Germinal center (tissue), 1 donor: ENCODE measurements at regions not wholly inside any gene's neighbourhood (a gene's known extent, or its start where the extent isn't known, plus 50 kb on each side); places are given as distances from the start of the nearest gene placed in this dataset.
"Not testable (repeated sequence)": the region's sequence is repeated elsewhere in the genome, so short reads cannot be mapped to it uniquely, and the experiment has no call there.

Source experiments
- DNase-seq: peaks from one replicate; pipeline ENCODE4 v3.0.0; 2012; ENCODE audit warnings: mixed read lengths, low spot score

GRCh38 chr3:31184261-31185061 is 290.0 kb upstream of the GADL1 start:
- no peak for DNase-seq

GRCh38 chr3:31185062-31185357 is 290.5 kb upstream of the GADL1 start:
- no peak for DNase-seq

GRCh38 chr3:31186041-31186440 is 291.6 kb upstream of the GADL1 start:
- no peak for DNase-seq

- no peak for DNase-seq
Observed at GRCh38 chr3:31187380-31187779, 292.9 kb upstream of the GADL1 start.

DNA sequence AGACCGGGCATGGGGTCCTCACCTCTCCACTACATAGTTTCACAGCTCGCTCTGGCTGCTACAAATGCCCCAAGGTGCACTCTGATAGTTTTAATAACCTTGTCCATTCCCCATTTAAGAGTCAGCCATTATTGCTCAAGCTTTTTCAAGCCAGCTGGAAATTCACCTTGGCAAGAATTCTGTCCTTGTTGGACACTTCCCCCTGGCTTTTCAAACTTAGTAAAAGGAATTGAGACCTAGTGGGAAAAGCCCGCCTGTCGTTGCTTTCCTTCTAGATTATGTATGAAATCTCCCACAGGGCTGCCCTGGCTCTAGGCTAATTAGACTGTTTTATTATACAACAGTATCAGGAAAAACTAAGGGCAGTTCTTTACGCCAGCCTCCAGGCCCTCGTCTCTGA is 293.7 kb upstream of the GADL1 start:
- DNase-seq, result no peak

DNA sequence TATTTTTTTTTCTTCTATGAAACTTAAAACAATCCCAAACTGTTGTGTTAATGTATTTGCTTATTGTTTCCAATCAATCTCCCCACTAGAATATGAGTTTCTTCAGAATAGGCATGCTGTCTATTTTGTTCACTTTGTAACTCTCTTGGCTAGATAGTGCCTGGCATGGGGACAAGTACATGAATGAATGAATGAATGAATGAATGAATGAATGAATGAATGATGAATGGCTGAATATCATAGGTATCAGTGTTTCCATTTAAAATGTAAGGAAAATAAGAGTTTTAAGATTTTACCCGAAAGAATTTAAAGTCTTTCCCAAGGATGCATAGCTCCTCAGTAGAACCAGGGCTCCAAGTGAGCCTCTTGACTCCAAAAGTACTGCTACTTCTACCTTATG is 294.9 kb upstream of the GADL1 start:
- no peak for DNase-seq

DNA sequence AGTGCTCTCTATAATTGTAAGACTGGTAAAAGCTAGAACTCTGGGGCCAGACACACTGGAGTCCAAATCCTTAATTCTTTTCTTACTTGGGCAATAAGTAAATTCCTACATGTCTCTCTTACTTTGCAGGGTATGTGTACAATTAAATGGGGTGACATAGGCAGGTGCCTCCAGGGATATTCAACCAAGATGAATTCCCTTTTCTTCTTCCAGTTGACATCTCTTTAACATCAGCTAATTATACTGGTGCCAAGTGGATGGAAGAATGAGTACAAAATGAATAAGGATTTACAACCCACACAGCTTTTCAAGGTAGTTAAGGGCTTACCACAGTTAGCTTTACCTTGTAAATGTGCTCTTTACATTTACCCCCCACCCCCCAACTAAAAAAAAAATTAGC is 295.5 kb upstream of the GADL1 start:
- DNase-seq, result no peak

DNA sequence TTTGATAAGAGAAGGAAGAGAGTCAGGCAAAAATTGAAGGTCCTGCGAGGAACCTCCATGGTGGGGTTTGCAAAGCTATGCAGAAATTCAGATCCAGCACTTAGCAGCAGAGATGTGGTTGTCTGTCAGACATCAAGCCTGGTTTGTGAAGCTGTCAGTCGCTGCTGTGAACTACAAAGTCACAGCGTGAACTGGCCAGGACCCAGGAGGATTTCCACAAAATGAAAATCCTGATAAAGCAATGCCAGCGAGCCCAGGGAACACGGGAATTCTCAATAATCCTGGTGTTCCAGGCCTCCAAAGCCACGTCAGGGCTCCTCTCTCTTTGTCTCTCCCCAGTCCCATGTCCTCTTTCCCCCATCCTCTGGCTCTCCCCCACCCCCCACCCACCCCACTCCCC is 296.9 kb upstream of the GADL1 start:
- no peak for DNase-seq

- DNase-seq, result no peak
Observed at GRCh38 chr3:31193429-31193828, 299.0 kb upstream of the GADL1 start.

GRCh38 chr3:31193871-31194270 is 299.4 kb upstream of the GADL1 start:
- no peak for DNase-seq

GRCh38 chr3:31196261-31196660 is 301.8 kb upstream of the GADL1 start:
- no peak for DNase-seq

- DNase-seq, result no peak
Observed at GRCh38 chr3:31196881-31197364, 302.5 kb upstream of the GADL1 start.

DNA sequence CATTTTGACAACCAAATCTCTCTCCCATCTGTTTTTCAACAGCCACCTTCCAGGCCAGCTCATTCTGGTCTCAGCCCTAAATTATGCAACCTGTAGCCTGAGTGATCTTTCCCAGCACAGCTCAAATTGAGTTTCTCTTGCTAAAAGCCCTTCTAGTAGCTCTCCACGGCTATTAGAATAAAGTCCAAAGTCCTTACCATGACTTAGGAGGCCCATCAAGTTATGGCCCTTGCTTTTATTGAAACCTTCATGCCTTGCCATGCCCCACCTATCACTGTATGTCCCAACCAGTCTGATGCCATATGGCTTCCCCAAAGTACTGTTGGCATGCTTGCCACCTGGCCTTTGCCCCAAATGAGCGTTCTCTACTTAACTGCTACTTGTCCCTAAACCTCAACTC is 303.5 kb upstream of the GADL1 start:
- DNase-seq, result no peak

DNA sequence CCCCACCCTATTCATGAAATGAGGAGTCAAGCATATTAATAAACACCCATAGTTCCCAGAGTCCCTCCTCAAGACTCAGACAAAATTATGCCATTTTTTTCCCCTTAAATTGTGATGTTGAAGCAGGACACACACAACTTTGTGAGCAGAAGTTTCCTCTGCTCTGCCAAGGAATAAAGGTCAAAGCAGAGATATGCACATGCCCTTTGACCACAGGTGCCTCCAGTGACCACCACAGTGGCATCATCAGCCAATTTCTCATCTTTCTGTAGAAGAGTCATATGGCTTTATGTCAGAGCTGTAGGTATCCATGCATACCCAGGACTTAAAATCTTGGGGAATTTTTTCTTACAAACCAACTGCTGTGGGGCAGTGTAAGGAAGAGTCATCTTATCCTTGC is 304.4 kb upstream of the GADL1 start:
- no peak for DNase-seq

GRCh38 chr3:31203960-31204795 is 309.7 kb upstream of the GADL1 start:
- no peak for DNase-seq

DNA sequence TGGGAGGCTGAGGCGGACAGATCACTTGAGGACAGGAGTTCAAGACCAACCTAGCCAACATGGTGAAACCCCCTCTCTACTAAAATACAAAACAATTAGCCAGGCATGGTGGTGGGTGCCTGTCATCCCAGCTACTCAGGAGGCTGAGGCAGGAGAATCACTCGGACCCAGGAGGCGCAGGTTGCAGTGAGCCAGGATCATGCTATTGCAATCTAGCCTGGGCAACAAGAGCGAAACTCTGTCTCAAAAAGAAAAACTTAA is 310.3 kb upstream of the GADL1 start:
- not testable (repeated sequence) for DNase-seq

DNA sequence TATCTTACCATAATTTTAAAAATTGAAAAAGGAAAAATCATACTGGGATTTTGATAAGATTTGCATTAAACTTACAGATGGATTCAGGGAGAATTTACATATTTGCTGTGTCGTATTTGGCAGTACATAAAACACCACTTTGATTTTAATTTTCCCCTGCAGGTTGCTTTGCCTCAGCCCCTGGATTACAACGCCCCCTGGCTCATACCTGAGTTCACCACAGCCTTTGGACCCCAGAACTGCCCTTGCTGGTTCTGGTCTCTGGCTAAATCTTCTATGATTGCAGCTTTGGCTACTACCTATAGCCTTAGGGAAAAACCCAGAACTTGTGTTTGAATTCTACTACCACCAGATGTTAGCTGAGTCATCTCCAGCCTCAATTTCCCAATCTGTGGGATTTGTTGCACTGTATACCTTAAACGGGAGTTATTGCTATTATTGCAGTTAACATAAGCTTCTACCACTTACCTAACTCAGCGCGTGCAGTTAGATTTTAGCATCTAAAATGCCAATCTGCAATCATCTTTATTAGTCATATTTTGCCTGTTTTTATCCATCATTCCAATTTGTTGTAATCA is 315.7 kb upstream of the GADL1 start:
- DNase-seq, result no peak

DNA sequence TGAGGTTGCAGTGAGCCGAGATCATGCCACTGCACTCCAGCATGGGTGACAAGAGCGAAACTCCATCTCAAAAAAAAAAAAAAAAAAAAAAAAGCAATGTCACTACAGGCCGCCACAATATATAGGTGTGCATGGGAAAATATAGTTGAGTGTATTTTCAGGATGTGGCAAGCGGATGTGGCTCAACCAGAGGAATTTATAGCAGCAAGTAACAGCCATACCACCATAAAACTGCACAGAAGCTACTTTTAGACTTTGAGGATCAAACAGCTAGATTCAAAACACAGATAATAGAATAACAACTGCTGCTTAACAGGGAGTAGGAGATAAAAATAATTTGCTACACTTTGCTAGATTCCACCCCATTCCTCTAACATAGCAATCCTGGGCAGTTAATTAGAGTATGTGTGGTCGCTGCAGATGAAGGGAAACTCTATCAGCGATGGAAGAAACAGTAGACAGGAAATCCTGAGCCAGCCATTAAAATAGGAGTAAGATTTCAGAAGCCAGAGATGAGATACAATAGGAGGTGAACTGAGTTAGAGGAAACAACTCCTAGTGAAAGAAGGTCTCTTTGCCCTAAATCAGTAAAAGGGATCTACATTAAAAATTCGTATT is 318.7 kb upstream of the STT3B start:
- DNase-seq, result no peak

DNA sequence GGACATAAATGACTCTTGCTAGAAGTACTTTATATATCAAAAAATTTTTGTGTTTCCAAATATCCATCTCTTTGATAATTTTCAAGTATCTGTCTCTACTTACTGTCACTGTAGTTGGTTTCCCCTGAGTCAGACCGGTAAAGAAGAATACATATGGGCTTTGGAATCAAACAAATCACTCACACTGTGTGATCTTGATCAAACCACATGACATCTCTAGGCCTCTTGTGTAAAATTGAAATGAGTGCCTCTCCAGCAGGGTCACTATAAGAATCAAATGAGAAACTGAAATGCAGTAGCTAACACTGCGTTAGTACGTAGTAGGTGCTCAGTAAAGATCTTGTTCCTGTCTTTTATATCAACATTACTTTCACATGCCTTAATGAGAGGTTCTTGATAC is 314.6 kb upstream of the STT3B start:
- DNase-seq, result no peak

- no peak for DNase-seq
Observed at GRCh38 chr3:31219131-31219843, 313.4 kb upstream of the STT3B start.

DNA sequence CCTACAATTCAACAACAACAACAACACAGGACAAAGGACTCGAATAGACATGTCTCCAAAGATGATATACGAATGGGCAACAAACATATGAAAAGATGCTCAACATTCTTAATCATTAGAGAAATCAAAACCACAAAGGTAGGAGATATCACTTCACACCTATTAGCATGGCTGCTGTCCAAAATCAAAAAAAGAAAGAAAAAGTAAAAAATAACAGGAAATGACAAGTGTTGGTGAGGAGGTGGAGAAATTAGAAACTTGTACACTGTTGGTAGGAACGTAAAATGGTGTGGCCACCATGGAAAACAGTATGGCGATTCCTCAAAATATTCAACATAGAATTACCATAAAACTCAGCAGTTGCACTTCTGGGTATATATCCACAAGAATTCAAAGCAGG is 312.3 kb upstream of the STT3B start:
- no peak for DNase-seq

DNA sequence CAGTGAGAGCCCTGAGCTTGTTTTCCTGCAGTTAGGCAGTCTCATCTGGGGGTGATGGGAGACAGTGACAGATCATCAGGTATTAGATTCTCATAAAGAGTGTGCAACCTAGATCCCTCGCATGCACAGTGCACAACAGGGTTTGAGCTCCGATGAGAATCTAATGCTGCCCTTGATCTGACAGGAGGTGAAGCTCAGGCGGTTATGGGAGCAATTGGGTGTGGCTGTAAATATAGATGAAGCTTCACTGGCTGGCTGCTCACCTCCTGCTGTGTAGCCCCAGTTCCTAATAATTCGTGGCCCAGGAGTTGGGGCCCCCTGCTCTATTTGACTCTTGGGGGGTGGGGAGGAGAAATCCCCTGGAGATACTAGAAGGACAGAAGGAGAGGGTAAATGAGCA is 309.4 kb upstream of the STT3B start:
- no peak for DNase-seq
